Psoas muscle (tissue), 7 donors: ENCODE measurements at regions not wholly inside any gene's neighbourhood (a gene's known extent, or its start where the extent isn't known, plus 50 kb on each side); places are given as distances from the start of the nearest gene placed in this dataset.

ENCODE experiments used
- ATAC-seq, 4 donors: fragments of 200-7000 bp; cut with Tn5 transposase; one replicate each; pipeline ENCODE4 v1.9.1; 2020; ENCODE audit warnings: moderate library complexity in 3 of 4, mild to moderate bottlenecking in 2 of 4
- DNase-seq, 2 donors: peaks; one replicate each; pipeline ENCODE4 v3.0.0-alpha.2; 2020
- H3K27ac ChIP-seq: fragments of 200-600 bp; one replicate; pipeline ENCODE4 v1.8.0; 2022
- H3K27me3 ChIP-seq, 3 donors: fragments of 200-600 bp in 1 of 3; one replicate each; pipeline versions ENCODE4 v1.6.1 to v1.8.0; 2013 to 2022; ENCODE audit warnings: low read length in 2 of 3, mild to moderate bottlenecking in 2 of 3, moderate library complexity in 1 of 3; ENCODE audit not compliant: insufficient read depth in 3 of 3
- H3K36me3 ChIP-seq, 2 donors: fragments of 200-600 bp in 1 of 2; one replicate each; pipeline versions ENCODE4 v1.6.1 to v1.8.0; 2013 to 2022; ENCODE audit warnings: low read depth in 1 of 2, mild to moderate bottlenecking in 1 of 2, moderate library complexity in 1 of 2; ENCODE audit not compliant: insufficient read depth in 1 of 2
- H3K4me1 ChIP-seq: fragments of 200-600 bp; one replicate; pipeline ENCODE4 v1.8.0; 2022
- H3K4me3 ChIP-seq: fragments of 200-600 bp; one replicate; pipeline ENCODE4 v1.8.0; 2022; ENCODE audit warnings: mild to moderate bottlenecking
- H3K9me3 ChIP-seq: fragments of 200-600 bp; one replicate; pipeline ENCODE4 v1.8.0; 2022
- WGBS, 3 donors: extraction: QIAGEN DNeasy Blood & Tissue Kit; methylation state at CpG; one replicate each; pipeline versions ENCODE4 v1.1.6 to v1.1.7; 2013; 5-methylcytosine and 5-hydroxymethylcytosine counted together
- intact Hi-C, 2 donors: fragments of 100-400 bp; cut with DNase I; formaldehyde crosslinking; loops; one replicate each; pipeline versions ENCODE4 v1.11.0 to v1.14.2; 2022
- TF ChIP-seq, protein P1 (sequence below): fragments of 200-600 bp; IDR thresholded peaks from one replicate; pipeline ENCODE4 v1.8.0; 2022; ENCODE audit warnings: antibody characterized with exemption
- donor health status: healthy with polysubstance abuse.
- donor health status: DM: no; HTN: no; CAD: no; lungs with moderate emphysema.
- donor health status: Bipolar disorder and iron deficiency.
- donor health status: healthy.
- donor health status: DM: yes; HTN: yes; CAD: no.
- donor health status: DM: no; HTN: no; CAD: no.
- donor health status: DM: yes; HTN: yes; CAD: no.

DNA sequence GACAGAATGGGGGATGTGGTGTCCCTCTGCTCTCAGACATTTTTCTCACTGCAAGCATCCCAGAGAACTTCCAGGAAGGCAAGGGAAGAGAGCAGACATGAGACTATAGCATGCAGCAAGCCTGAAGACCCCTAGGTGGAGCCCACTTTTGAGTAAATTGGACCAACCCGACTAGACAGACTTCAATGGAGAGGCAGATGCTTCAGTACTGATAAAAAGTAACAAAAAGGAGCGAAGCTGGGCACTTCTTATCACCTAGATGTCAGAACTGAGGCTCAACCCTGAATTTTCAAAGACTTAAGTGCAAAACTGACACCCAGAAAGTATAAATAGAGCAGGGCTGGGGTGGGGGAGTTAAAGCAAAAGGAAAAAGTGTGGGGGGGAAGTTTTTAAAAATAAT is 130.8 kb downstream of the PMP22 start:
- H3K27me3 ChIP-seq, result no peaks in the 10 kb centered on the region
- WGBS, 3 donors, result 64 to 78% (median 76%) methylated on average over 2 of the region's 2 CpGs
- no peaks in the 10 kb centered on the region for H3K36me3 ChIP-seq
- intact Hi-C loops, result no loop called here
- no peak overlapping the region for H3K27ac ChIP-seq
- H3K9me3 ChIP-seq, result no peaks in the 10 kb centered on the region
- TF ChIP-seq, protein P1, sequence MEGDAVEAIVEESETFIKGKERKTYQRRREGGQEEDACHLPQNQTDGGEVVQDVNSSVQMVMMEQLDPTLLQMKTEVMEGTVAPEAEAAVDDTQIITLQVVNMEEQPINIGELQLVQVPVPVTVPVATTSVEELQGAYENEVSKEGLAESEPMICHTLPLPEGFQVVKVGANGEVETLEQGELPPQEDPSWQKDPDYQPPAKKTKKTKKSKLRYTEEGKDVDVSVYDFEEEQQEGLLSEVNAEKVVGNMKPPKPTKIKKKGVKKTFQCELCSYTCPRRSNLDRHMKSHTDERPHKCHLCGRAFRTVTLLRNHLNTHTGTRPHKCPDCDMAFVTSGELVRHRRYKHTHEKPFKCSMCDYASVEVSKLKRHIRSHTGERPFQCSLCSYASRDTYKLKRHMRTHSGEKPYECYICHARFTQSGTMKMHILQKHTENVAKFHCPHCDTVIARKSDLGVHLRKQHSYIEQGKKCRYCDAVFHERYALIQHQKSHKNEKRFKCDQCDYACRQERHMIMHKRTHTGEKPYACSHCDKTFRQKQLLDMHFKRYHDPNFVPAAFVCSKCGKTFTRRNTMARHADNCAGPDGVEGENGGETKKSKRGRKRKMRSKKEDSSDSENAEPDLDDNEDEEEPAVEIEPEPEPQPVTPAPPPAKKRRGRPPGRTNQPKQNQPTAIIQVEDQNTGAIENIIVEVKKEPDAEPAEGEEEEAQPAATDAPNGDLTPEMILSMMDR, result no peak
- no peak overlapping the region for H3K4me3 ChIP-seq
- ATAC-seq (no peak), DNase-seq (no peak)
- no peaks in the 10 kb centered on the region for H3K4me1 ChIP-seq

DNA sequence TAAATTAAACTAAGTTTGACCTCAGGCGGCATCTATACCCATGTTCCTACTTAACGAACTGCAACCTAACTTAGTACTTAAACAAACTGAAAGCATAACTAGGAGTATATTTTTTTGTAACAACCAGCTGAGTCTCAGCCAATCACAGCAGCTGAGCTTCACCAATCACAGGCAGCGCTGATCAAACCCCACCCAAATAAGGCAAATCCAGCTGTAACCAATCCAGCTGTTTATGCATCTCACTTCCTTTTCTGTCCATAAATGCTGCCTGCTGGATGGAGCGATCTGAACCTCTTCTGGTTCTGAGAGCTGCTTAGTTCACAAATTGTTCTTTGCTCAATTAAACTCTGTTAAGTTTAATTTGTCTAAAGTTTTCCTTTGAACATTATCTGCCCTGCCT is 131.3 kb downstream of the PMP22 start:
- DNase-seq (no peak), ATAC-seq (no peak)
- H3K9me3 ChIP-seq, result no peaks in the 10 kb centered on the region
- H3K4me3 ChIP-seq, result no peak overlapping the region
- no peaks in the 10 kb centered on the region for H3K4me1 ChIP-seq
- 90 to 94% (median 94%) methylated on average over 4 of the region's 4 CpGs for WGBS, 3 donors
- TF ChIP-seq, protein P1, result no peak
- H3K27me3 ChIP-seq, result no peaks in the 10 kb centered on the region
- intact Hi-C loops, result no loop called here
- no peaks in the 10 kb centered on the region for H3K36me3 ChIP-seq
- no peak overlapping the region for H3K27ac ChIP-seq

DNA sequence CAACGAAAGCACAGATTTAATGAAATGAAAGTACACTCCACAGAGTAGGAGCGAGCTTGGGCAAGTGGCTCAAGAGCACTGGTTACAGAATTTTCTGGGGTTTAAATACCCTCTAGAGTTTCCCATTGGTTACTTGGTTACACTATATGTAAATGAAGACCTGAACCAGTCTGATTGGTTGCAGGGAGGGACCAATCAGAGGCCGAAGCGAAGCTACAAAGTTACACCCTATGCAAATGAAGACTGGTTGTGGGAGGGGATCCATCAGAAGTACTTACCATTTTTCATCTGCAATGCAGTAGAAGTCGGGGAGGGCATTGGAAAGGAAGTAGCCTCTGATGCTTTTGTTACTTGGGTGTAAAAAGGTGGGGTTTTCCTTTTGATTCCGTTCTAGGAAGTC is 132.0 kb downstream of the PMP22 start:
- ATAC-seq (no peak), DNase-seq (no peak)
- Histone ChIP-seq H3K27me3 (no peaks in the 10 kb centered on the region), H3K36me3 (no peaks in the 10 kb centered on the region), H3K4me1 (no peaks in the 10 kb centered on the region), H3K27ac (no peak overlapping the region), H3K4me3 (no peak overlapping the region), H3K9me3 (no peaks in the 10 kb centered on the region)
- intact Hi-C loops, result no loop called here
- WGBS, 3 donors, result 94 to 95% (median 94%) methylated on average over 6 of the region's 6 CpGs
- TF ChIP-seq, protein P1, result no peak

DNA sequence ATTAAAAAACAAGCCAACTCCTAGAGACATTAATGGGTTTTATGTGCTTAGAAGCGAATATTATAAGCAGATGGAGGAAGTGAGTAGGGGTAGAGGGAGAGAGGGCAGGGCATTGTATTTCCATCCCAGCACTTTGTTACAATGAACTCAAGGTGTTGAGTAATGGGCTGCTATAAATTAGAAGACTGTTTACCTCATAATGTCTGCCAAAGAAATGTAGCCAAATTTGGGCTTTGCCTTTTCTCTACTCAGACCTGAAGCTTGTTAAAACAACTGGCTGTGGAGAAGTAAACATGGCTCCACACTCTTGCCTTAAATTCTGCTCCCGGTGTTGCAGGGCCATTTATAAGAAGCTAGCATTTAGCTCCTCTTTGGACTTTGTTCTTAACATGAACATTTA is 134.7 kb downstream of the PMP22 start:
- TF ChIP-seq, protein P1, result no peak
- Histone ChIP-seq H3K4me1 (no peaks in the 10 kb centered on the region), H3K4me3 (no peak overlapping the region), H3K27me3 (no peaks in the 10 kb centered on the region), H3K27ac (no peak overlapping the region), H3K9me3 (no peaks in the 10 kb centered on the region), H3K36me3 (no peaks in the 10 kb centered on the region)
- intact Hi-C loops, result no loop called here
- no peak for DNase-seq
- no peak for ATAC-seq
- 32 to 35% (median 32%) methylated on average over 2 of the region's 2 CpGs for WGBS, 3 donors

DNA sequence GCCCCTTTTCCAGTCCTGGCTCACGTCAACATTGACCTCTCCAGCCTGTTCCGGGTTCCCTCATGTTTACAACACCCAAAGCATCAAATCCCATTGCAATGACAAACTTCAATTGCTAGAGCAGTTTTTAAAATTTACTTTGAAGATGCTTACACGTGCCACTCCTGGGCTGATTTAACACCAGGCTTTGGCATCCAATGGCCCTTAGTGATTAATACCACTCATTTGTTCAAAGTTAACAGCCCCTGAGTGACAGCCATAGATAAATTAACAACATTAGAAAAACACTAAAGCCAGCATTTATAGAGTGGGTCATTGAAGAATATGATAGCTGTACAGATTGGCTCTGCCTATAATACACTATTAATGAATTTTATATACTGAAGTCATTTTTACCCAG is 135.1 kb downstream of the PMP22 start:
- intact Hi-C loops, result no loop called here
- Histone ChIP-seq H3K27ac (no peak overlapping the region), H3K4me3 (no peak overlapping the region), H3K9me3 (no peaks in the 10 kb centered on the region), H3K36me3 (no peaks in the 10 kb centered on the region), H3K27me3 (no peaks in the 10 kb centered on the region), H3K4me1 (no peaks in the 10 kb centered on the region)
- no peak for DNase-seq
- ATAC-seq, result no peak
- TF ChIP-seq, protein P1, result no peak
- WGBS, 3 donors, result 16 to 28% (median 21%) methylated on average over 3 of the region's 3 CpGs
